Colonic mucosa (tissue), 4 donors: ENCODE measurements at regions not wholly inside any gene's neighbourhood (a gene's known extent, or its start where the extent isn't known, plus 50 kb on each side); places are given as distances from the start of the nearest gene placed in this dataset.

Experiments
- DNase-seq: peaks from one replicate; pipeline ENCODE4 v3.0.0-alpha.2; 2020
- H3K27ac ChIP-seq: fragments of 200-600 bp; one replicate; pipeline ENCODE4 v1.8.0; 2021
- H3K27me3 ChIP-seq: fragments of 200-600 bp; one replicate; pipeline ENCODE4 v1.8.0; 2021
- H3K36me3 ChIP-seq: fragments of 200-600 bp; one replicate; pipeline ENCODE4 v1.8.0; 2021
- H3K4me1 ChIP-seq: fragments of 200-600 bp; one replicate; pipeline ENCODE4 v1.8.0; 2021; ENCODE audit warnings: mild to moderate bottlenecking
- H3K4me3 ChIP-seq: fragments of 200-600 bp; one replicate; pipeline ENCODE4 v1.8.0; 2021
- H3K9ac ChIP-seq, 2 donors: one replicate each; pipeline ENCODE4 v1.7.0; 2013; ENCODE audit warnings: control low read depth in 2 of 2, low read depth in 2 of 2, low read length in 2 of 2
- H3K9me3 ChIP-seq: fragments of 200-600 bp; one replicate; pipeline ENCODE4 v1.8.0; 2021
- CTCF ChIP-seq: fragments of 200-600 bp; IDR thresholded peaks from one replicate; pipeline ENCODE4 v1.8.0; 2022; ENCODE audit warnings: antibody characterized with exemption, mild to moderate bottlenecking
- intact Hi-C: fragments of 100-400 bp; cut with DNase I; formaldehyde crosslinking; loops from one replicate; pipeline ENCODE4 v1.14.1; 2022
- donor health status: healthy.
- donor health status: DM: no; HTN: no; CAD: no.
- donor health status: DM: no; HTN: no; CAD: no.

GRCh38 chr6:74851596-74851995 lies 354.3 kb downstream of the COL12A1 start:
- no peaks in the 10 kb centered on the region for H3K4me1 ChIP-seq
- no peak overlapping the region for H3K27ac ChIP-seq
- no peaks in the 10 kb centered on the region for H3K9me3 ChIP-seq
- intact Hi-C loops, result no loop called here
- H3K27me3 ChIP-seq, result no peaks in the 10 kb centered on the region
- DNase-seq, result no peak
- H3K4me3 ChIP-seq, result no peak overlapping the region
- H3K36me3 ChIP-seq, result no peaks in the 10 kb centered on the region
- no peak for TF ChIP-seq CTCF
- no peak overlapping the region for H3K9ac ChIP-seq

GRCh38 chr6:74840953-74841352 lies 364.9 kb downstream of the COL12A1 start:
- H3K27me3 ChIP-seq, result no peaks in the 10 kb centered on the region
- no peak for TF ChIP-seq CTCF
- no peaks in the 10 kb centered on the region for H3K4me1 ChIP-seq
- H3K9me3 ChIP-seq, result no peaks in the 10 kb centered on the region
- H3K9ac ChIP-seq, result no peak overlapping the region
- DNase-seq, result no peak
- no peak overlapping the region for H3K4me3 ChIP-seq
- H3K27ac ChIP-seq, result no peak overlapping the region
- intact Hi-C loops, result no loop called here
- H3K36me3 ChIP-seq, result no peaks in the 10 kb centered on the region

- no peak for TF ChIP-seq CTCF
- H3K9ac ChIP-seq, result no peak overlapping the region
- no peaks in the 10 kb centered on the region for H3K9me3 ChIP-seq
- H3K27me3 ChIP-seq, result no peaks in the 10 kb centered on the region
- H3K27ac ChIP-seq, result no peak overlapping the region
- intact Hi-C loops, result no loop called here
- DNase-seq, result no peak
- H3K4me3 ChIP-seq, result no peak overlapping the region
- no peaks in the 10 kb centered on the region for H3K4me1 ChIP-seq
- H3K36me3 ChIP-seq, result no peaks in the 10 kb centered on the region
Observed at GRCh38 chr6:74834967-74835366, 370.9 kb downstream of the COL12A1 start.

- no peak overlapping the region for H3K9ac ChIP-seq
- intact Hi-C loops, result no loop called here
- no peak overlapping the region for H3K4me3 ChIP-seq
- H3K36me3 ChIP-seq, result no peaks in the 10 kb centered on the region
- DNase-seq, result no peak
- TF ChIP-seq CTCF, result no peak
- no peaks in the 10 kb centered on the region for H3K4me1 ChIP-seq
- H3K9me3 ChIP-seq, result no peaks in the 10 kb centered on the region
- H3K27ac ChIP-seq, result no peak overlapping the region
- no peaks in the 10 kb centered on the region for H3K27me3 ChIP-seq
Observed at GRCh38 chr6:74826263-74826662, 379.6 kb downstream of the COL12A1 start.

- no peak for DNase-seq
- intact Hi-C loops, result no loop called here
Observed at GRCh38 chr6:74814440-74814839, 391.4 kb downstream of the COL12A1 start.

More at GRCh38 chr6:74814440-74814839, 391.4 kb downstream of the COL12A1 start:
- Histone ChIP-seq H3K27me3 (no peaks in the 10 kb centered on the region), H3K4me3 (no peak overlapping the region), H3K36me3 (no peaks in the 10 kb centered on the region), H3K4me1 (no peaks in the 10 kb centered on the region), H3K9me3 (no peaks in the 10 kb centered on the region), H3K27ac (no peak overlapping the region), H3K9ac (no peak overlapping the region)
- TF ChIP-seq CTCF, result no peak
